Activated CD8-positive, alpha-beta memory T cell treated with anti-CD3 and anti-CD28 coated beads for 24 hours (primary cell): ENCODE measurements at regions not wholly inside any gene's neighbourhood (a gene's known extent, or its start where the extent isn't known, plus 50 kb on each side); places are given as distances from the start of the nearest gene placed in this dataset.
"Not testable (repeated sequence)": the region's sequence is repeated elsewhere in the genome, so short reads cannot be mapped to it uniquely, and the experiment has no call there.

Experiments
- DNase-seq: peaks from one replicate; pipeline ENCODE4 v3.0.0-alpha.2; 2020

DNA sequence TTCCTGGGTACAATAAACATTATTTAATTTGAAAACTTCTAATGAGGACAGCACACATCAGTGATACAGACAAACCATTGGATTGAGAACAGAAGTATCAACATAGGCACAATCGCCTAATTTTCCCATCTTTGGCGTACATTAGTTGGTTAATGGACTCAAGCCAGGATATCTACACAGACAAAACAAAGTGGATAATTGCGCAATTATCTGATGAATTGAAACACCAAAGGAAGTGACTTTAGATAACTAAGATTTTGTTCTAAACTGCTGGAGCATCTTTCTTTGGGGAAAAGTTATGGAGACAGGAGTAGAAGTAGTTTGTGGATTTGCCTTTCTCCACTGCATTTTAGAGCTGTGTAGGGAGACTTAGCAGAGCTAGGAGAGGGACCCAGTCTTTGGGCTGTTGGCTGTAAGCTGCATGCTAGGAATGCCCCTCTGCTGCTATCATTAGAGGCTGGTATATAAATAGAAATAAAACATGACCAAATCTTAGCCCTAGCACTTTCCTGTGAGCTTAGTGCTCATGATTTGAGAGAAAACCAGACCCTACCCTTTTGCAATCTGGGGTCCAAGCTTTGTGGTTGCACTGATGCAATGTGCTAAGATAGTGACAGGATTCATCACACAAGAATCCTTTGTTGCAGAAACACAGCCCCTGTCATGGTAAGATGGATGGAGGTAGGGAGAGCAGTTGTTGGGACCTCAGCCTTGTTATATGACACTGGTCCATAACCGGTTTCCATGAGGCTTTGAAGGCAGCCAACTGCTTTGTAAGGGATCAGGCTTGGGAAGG lies 264.5 kb upstream of the PIK3C3 start:
- DNase-seq = no peak

DNA sequence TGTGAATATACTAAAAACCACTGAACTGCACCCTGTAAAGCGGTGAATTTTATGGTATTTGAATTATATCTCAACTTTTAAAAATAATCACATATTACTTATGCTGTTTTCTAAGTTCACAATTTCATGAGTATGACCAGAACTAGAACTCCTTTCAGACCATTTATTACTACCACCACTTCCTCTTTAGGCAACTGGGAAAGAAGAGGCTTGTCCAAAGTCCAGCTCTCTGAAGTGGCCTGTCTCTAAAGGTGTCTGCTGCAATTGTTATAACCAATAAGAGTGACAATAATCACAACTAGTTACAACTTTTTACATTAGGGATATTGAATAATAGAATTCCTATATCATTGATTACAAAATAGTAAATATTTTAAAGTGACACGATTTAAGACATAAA lies 267.9 kb upstream of the PIK3C3 start:
- no peak for DNase-seq

DNA sequence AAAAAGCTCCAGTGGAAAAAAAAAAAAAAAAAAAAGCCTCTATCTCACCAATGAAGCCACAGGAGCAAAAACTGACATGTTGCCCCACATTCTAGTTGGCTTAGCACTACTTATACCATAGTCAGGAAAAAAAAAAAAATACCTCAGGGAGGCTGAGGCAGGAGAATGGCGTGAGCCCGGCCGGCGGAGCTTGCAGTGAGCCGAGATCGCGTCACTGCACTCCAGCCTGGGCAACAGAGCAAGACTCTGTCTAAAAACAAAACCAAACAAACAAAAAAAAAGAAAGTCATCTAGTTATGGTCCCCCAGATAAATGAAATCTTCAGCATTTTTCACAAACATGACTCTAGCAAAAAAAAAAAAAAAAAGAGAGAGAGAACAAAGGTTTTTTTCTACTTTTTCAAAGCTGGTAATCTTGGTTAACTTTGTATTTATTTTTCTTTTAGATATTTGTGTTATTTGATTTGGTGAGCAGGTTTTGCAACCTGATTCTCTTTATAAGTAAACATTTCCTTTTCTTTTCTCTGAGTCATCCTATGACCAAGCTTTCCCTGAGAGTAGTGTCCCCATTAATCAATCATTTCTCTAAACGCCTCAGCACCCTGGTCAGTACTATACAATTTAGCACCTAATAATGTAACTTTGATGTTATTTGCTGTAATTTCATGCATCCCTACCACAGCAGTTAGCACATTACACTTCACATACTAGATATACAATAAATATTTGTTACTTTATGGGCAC lies 273.7 kb upstream of the PIK3C3 start:
- DNase-seq = no peak

- DNase-seq = no peak
Measured at GRCh38 chr18:41674506-41674905, 280.5 kb upstream of the PIK3C3 start.

- DNase-seq = no peak
Measured at GRCh38 chr18:41666231-41666630, 288.8 kb upstream of the PIK3C3 start.

GRCh38 chr18:41665210-41665609 lies 289.8 kb upstream of the PIK3C3 start:
- DNase-seq = no peak

- DNase-seq = no peak
Measured at GRCh38 chr18:41660654-41661053, 294.4 kb upstream of the PIK3C3 start.

DNA sequence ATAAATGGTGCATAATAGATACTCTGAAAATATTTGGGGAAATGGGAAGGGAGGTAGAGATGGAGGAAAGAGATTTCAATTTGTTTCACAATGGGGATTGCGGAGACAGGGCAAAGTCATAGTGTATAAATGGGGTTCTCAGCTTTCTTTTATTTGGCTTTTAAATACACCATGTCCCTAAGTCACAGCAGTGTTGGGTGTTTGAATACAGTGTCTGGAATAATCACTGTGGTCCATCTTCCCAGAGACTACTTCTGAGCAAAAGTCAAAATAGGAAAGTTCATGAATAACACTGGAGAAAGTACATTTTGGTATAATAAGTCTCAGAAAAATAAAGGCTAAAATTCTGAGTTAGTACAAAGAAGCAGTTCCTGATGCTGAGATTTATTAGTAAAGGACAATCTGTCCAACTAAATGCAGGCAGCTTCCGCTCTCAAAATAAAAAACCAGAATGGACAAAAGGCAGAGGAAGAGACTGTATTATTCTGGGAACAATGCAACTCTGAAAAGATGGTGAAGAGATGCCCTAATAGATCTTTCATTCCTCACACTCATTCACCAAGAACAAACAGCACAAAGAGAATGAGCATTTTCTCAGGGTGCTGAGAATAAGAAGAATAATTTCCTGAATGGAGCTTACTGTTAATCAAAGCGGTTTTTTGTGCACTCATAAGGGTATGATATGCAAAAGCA lies 295.4 kb upstream of the PIK3C3 start:
- no peak for DNase-seq

DNA sequence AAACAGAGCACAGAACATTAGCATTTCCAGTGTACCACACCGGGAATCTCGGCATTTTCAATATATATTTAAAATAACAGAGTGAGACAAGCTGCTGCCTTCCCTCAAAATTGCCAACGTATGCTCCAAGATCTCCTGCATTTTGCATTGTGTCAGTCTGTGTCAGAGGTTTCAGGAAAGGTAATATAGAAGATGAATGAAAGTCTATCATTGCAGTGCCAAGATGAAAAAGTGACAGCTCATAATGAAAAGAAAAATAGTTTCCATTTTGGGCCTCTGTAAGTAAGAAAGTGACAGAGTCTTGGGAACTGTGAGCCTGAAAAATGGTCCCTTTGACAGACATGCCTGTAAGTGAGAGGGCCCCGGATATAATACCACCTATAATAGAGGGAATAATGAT lies 297.8 kb upstream of the PIK3C3 start:
- DNase-seq = no peak

- DNase-seq = no peak
Measured at GRCh38 chr18:41655074-41655473, 300.0 kb upstream of the PIK3C3 start.

DNA sequence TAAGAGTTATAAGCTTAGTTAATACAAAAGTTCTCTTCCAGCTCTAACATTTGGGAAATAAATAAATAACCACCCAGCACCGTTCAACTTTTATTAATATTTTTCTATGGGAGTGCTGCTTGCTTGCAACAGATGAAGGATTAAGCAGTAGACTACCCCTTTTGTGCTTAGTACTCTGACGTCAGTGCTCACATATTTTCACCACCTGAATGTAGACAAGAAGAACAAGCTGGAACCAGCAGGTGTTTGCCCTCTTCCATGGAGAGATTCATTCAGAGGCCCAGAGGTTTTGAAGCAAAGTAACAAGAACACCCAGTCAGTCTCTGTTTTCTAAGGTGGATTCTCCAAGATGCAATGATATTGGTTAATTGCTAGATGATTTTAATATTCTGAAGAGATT lies 307.1 kb upstream of the PIK3C3 start:
- no peak for DNase-seq

DNA sequence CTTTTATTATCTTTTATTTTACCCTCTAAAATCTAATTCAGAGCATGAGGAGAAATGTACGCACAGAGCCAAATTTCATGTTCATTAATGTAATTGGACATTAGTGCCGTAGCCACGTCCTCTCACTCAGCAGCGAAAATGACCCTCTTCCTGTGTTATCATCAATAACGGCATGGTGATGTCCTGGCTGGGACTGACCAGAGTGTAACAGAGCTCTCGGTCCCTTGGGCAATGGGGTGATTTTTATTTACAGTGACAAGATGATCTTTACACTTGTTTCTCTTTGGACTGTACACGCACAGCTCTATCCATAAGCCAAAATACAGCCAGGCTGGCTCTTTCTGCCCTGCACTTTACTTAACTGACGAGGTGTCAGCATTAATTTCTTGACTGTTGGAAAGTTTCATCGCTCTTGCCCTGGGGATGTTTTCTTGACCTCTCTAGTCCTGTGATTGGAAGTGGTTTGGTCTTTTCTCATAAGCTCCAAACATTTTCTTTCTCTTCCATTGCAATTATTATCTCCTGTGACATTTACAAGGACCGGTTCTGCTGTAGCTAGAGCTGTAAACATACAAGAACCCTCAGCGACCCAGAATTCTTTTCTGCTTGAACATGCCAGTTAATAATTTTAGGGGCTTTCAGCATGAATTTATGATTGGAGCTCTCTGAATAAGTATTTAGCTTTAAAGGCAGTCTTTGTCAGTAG lies 308.0 kb upstream of the PIK3C3 start:
- no peak for DNase-seq

- DNase-seq = no peak
Measured at GRCh38 chr18:41645589-41646360, 309.3 kb upstream of the PIK3C3 start.

DNA sequence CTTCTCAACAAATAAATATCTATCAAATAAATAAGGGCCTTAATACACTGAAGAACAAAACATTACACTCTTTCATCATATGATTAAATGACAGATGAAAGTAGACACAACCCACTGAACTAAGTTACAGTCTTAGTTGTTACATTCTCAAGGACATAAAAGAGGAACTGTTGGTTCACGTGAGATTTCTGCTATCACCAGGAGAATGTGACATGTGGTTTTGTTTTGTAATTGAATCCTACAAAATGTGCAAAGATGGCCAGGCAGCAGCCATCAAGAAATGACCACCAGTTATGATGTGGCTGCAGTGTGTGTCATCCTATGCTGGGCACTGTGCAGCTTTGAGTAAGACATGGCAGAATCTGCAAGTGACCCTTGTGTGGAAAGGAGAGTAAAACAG lies 310.6 kb upstream of the PIK3C3 start:
- no peak for DNase-seq

DNA sequence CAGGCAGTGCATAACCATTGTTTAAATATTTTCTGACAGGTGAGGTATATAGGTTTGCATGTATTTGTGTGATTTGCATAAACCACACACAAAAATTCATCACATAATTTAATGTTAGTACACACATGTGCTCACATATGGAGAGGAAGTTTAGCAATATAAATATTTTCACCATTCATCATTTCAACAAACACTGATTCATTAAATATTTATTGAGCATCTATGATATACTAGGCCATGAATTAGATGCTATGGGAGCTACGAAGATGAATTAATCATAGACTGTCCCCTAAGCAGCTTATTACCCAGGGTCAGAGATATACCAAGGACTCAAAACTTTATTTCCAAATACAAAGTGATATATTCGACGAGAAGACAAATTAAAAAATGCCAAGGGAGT lies 311.6 kb upstream of the PIK3C3 start:
- no peak for DNase-seq

- DNase-seq = no peak
Measured at GRCh38 chr18:41642756-41643155, 312.3 kb upstream of the PIK3C3 start.

DNA sequence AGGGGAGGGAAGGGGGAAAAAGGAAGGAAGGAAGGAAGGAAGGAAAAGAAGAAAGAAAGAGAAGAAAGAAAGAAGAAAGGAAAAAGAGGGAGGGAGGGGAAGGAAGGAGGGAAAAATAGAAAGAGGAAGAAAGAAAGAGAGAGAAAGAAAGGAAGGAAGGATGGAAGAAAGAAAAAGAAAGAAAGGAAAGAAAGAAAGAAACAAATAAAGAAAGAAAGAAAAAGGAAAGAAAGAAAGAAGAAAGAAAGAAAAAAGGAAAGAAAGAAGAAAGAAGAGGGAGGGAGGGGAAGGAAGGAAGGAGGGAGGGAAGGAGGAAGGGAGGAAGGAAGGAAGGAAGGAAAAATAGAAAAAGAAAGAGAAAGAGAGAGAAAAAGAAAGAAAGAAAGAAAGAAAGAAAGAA lies 315.8 kb upstream of the PIK3C3 start:
- DNase-seq = no peak

GRCh38 chr18:41631723-41632285 lies 323.2 kb upstream of the PIK3C3 start:
- not testable (repeated sequence) for DNase-seq

GRCh38 chr18:41630232-41630886 lies 324.7 kb upstream of the PIK3C3 start:
- DNase-seq = no peak

DNA sequence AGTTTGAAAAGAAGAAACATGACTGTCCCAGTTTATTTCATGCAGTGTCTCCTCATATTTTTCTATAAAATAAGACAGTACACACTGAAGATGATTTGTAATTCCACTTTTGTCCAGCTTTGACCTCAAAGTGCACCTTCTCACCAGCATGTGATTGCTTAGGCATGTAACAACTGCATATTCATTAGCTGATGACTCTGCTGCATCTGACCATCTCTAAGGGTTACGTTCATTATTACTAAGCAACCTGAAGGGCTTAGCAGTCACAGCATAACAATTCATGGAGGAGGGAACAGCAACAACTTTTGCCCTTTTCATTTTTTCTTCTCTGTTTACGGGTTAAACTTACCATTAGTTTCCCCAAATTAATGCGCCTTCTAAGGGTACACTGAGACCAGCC lies 330.6 kb upstream of the PIK3C3 start:
- no peak for DNase-seq

- DNase-seq = no peak
Measured at GRCh38 chr18:41621177-41621576, 333.9 kb upstream of the PIK3C3 start.

DNA sequence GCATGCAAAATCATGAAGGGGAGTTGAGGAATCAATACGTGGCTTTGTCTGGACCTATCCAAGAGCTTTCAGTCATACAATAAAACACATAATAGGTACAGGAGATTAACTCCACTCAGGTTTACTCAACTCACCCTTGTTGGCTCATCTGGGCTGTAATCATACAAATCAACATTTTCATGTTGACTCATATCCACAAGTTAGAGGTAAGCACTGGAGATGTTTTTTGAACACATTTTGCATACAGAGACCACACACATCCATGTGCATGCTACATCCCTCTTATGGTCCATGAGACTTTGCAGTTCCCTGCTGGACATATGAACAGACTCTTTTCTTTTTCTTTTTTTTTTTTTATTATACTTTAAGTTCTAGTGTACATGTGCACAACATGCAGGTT lies 336.9 kb upstream of the PIK3C3 start:
- DNase-seq = no peak
